OCI-LY1 (cell line): ENCODE measurements at regions not wholly inside any gene's neighbourhood (a gene's known extent, or its start where the extent isn't known, plus 50 kb on each side); places are given as distances from the start of the nearest gene placed in this dataset.

ENCODE experiments used
- EZH2 ChIP-seq: fragments of 200-600 bp; sonication (generic), shearing (Covaris generic); IDR thresholded peaks from 2 replicates; pipeline ENCODE4 v1.8.0; 2017; ENCODE audit warnings: borderline replicate concordance, mixed run types, mild to moderate bottlenecking, antibody characterized with exemption, low read length, moderate library complexity, mixed read lengths
- TF ChIP-seq, protein P1 (sequence below): fragments of 200-600 bp; sonication (generic), shearing (Covaris generic); IDR thresholded peaks from 2 replicates; pipeline ENCODE4 v1.5.1; 2017; ENCODE audit warnings: mild to moderate bottlenecking, antibody characterized with exemption, low read length, moderate library complexity, mixed read lengths

DNA sequence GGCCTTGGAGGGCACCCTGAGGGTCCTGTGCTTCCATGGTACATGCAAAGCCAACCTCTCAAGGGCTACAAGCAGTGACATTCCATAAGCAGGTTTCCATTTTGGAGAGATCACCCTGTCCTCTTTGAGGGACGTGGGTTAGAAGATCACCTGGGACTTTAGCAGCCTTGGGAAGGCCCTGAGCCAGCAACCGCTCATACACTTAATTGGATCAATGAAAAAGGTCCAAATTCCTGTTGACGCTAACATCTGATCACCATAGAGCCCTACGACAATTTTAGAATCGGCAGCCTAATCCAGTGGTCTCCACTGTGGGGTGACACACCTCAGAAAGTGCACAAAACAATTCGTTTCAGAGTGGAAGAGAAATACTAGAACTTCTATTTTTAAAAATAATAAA lies 196.0 kb upstream of the NR3C1 start:
- TF ChIP-seq, protein P1, sequence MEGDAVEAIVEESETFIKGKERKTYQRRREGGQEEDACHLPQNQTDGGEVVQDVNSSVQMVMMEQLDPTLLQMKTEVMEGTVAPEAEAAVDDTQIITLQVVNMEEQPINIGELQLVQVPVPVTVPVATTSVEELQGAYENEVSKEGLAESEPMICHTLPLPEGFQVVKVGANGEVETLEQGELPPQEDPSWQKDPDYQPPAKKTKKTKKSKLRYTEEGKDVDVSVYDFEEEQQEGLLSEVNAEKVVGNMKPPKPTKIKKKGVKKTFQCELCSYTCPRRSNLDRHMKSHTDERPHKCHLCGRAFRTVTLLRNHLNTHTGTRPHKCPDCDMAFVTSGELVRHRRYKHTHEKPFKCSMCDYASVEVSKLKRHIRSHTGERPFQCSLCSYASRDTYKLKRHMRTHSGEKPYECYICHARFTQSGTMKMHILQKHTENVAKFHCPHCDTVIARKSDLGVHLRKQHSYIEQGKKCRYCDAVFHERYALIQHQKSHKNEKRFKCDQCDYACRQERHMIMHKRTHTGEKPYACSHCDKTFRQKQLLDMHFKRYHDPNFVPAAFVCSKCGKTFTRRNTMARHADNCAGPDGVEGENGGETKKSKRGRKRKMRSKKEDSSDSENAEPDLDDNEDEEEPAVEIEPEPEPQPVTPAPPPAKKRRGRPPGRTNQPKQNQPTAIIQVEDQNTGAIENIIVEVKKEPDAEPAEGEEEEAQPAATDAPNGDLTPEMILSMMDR = no peak
- no peak for TF ChIP-seq EZH2
